ENCODE measurements at regions not wholly inside any gene's neighbourhood (a gene's known extent, or its start where the extent isn't known, plus 50 kb on each side); places are given as distances from the start of the nearest gene placed in this dataset.
"Not testable (repeated sequence)": the region's sequence is repeated elsewhere in the genome, so short reads cannot be mapped to it uniquely, and the experiment has no call there.

DNA sequence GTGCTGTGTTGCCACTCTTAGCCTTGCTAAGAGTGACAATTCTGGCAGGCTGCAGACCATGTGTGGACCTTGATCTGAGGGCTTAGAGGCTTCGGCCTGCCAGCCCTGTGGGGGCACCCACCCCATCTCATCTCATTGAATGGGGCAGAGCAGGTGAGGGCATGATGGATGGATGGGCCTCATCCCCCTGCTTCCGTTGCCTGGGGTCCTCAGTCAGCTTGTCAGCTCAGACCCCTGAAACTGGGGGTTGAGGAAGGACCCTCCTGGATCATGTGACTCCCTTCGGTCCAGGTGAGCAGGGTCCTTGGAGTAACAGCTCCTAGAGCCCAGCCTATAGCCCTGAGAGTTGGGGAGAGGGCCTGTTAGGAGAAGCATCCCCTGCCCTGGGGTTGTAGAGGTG lies 3076.8 kb downstream of the RPIA start:
- not testable (repeated sequence) for H3K27ac ChIP-seq
- WGBS, 2 donors, result 76 to 79% methylated on average over 2 to 3 of the region's 3 CpGs

DNA sequence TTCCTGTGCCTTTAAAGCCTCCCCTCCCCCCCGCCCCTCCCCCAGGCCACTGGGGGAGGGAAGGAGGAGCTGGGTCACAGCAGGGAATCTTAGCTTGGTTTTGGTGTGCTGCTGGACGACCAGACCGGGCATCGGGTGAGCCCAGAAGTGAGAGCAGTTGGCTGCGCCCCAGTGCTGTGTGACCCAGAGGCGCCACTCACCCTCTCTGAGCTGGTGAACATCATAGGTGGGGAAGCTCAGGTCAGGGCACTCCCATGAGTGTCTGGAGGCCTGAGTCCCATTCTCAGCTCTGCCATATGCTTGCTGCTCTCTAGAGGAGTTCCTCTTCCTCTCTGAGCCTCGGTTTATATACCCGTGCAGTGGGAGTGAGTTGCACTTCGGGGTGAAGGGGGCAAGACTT lies 3077.5 kb downstream of the RPIA start:
- DNase-seq (ENCODE audit: low spot score in 2 of 2); H3K36me3 ChIP-seq; H3K9me3 ChIP-seq; H3K27ac ChIP-seq; H3K27me3 ChIP-seq; H3K4me3 ChIP-seq; H3K4me1 ChIP-seq: not testable (repeated sequence)
- 65 to 92% methylated on average over 3 to 6 of the region's 9 CpGs for WGBS, 2 donors

More for the DNA sequence above, 3076.8 kb downstream of the RPIA start:
- not testable (repeated sequence) for H3K36me3 ChIP-seq; H3K27me3 ChIP-seq; DNase-seq (ENCODE audit: low spot score in 2 of 2); H3K4me1 ChIP-seq; H3K4me3 ChIP-seq; H3K9me3 ChIP-seq

DNA sequence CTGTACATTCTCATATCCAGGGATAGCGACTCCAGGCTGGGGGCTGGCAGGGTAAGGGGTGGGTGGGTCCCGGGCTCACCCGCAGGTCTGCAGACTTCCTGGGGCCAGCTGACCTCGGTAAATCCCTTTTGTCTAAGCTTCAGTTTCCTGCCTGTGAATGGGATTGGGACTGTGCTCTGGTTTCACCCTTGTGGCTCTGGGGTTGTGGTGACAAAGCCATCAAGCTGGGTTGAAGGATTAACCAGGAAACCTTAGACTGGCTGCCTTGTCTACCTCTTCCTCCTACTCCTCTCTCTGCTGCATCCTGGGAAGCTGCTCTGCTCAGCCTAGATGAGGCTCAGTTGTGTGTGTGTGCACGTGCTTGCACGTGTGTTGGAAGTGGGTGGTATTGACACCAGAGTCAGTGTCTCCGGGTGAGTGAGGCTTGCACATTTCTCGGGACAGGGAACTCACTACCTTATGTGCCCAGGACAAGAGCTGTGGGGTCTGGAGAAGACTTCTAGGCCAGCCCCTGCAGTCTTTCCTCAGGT lies 3078.6 kb downstream of the RPIA start:
- not testable (repeated sequence) for H3K4me3 ChIP-seq; DNase-seq (ENCODE audit: low spot score in 2 of 2); H3K9me3 ChIP-seq; H3K27me3 ChIP-seq; H3K27ac ChIP-seq; H3K4me1 ChIP-seq; H3K36me3 ChIP-seq
- 71 to 84% methylated on average over 3 to 4 of the region's 8 CpGs for WGBS, 2 donors

DNA sequence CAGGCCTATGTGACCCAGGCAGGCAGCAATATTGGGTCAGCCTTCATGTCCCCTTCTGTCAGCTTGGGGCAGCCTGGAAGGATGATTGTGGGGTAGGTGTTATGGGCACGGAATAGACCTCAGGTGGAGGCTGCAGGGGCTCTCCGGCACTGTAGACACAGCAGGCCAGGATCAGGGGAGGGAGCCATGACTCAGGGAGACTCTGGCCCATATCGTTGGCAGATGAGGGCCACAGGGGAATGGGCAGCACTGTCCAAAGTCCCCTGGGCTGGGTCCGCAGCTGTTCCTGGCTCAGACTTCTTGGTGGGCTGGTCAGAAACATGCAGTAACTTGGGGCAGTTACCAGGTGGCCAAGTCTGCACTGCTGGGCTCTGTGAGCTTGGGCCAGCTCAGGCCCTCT lies 3080.1 kb downstream of the RPIA start:
- not testable (repeated sequence) for H3K4me1 ChIP-seq
- WGBS, 2 donors, result 89% methylated on average over 4 of the region's 4 CpGs; no CpG with 5 or more reads in 1 of the 2 donors

DNA sequence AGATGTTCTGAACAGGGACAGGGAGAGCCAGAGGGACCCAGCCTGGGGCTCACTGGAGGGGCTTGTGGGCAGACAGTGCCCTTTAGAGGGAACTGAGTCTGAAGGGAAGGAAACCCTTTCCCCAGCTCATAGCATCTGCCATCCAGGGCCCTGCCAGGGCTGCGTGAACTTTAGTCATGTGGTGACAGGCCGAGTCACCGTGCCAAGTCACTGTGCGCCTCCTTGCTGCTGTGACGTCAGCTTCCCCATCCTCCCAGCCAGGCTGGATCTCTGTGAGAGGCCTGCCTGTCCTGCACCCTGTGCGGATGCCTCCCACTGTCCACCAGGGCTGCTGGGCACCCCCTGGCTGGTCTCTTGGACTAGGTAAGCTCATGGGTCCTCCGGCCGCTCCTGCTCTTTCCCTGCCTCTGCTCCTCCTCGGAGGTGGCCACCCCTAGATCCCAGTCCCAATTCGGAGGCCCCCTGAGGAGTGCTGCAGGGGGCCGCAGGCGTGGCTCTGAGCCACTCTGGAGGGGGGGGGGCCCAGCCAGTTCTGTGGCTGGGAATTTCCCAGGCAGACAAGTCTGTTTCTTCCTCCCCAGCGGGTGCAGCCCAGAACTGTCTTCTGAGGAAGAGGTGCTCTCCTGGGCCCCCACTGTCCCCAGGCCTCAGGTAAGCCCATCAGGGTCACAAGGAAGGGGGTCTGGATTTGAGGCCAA lies 3080.9 kb downstream of the RPIA start:
- not testable (repeated sequence) for H3K27ac ChIP-seq; H3K4me1 ChIP-seq; H3K9me3 ChIP-seq; H3K4me3 ChIP-seq; H3K27me3 ChIP-seq; H3K36me3 ChIP-seq; DNase-seq (ENCODE audit: low spot score in 2 of 2)
- WGBS, 2 donors, result 80 to 90% methylated on average over 5 to 11 of the region's 13 CpGs

More for the DNA sequence above, 3080.1 kb downstream of the RPIA start:
- not testable (repeated sequence) for H3K4me3 ChIP-seq; H3K36me3 ChIP-seq; H3K27ac ChIP-seq; H3K27me3 ChIP-seq; DNase-seq (ENCODE audit: low spot score in 2 of 2); H3K9me3 ChIP-seq

DNA sequence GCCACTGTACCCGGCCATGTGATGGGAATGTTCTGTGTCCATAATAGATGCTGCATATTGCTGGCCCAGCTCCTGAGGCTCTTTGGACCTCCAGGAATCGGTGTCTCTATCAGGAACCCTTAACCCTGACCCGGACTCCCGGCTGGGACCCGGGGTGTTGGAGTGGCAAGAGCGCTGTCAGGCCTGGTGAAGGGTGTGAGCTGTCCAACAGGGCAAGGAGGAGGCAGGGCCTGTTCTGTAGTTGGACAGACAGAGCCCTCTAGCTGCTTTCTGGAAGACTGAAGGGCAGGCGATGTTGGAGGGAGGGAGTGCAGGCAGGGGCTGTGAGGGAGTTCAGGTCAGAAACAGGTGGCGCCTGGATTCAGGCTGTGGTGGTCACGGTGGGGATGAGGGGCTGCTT lies 3082.3 kb downstream of the RPIA start:
- not testable (repeated sequence) for H3K4me3 ChIP-seq; H3K27me3 ChIP-seq; DNase-seq (ENCODE audit: low spot score in 2 of 2); H3K9me3 ChIP-seq; H3K4me1 ChIP-seq; H3K27ac ChIP-seq; H3K36me3 ChIP-seq
- 61 to 79% methylated on average over 4 to 8 of the region's 9 CpGs for WGBS, 2 donors

DNA sequence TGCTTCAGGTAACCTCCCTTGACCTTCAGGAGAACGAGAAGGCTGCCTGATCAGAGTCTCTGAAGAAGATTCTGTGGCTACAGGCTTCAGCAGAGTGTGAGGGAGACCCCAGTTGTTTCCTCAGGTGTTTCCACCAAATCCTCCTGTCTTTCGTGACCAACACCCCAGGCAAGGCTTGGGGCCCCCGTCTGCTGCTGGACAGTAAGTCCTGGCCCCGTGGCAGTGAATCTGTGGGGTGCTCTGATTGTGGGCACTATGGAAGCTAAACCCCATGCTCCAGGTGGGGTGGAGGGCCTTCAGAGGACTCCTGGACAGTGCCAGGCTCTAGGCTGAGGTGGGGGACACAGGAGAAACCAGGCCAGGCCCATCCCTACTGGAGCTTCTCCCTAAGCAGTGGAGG lies 3083.7 kb downstream of the RPIA start:
- H3K36me3 ChIP-seq; H3K4me3 ChIP-seq; H3K27ac ChIP-seq; H3K27me3 ChIP-seq; DNase-seq (ENCODE audit: low spot score in 2 of 2); H3K9me3 ChIP-seq; H3K4me1 ChIP-seq: not testable (repeated sequence)
- 73 to 78% methylated on average over 3 to 4 of the region's 4 CpGs for WGBS, 2 donors

DNA sequence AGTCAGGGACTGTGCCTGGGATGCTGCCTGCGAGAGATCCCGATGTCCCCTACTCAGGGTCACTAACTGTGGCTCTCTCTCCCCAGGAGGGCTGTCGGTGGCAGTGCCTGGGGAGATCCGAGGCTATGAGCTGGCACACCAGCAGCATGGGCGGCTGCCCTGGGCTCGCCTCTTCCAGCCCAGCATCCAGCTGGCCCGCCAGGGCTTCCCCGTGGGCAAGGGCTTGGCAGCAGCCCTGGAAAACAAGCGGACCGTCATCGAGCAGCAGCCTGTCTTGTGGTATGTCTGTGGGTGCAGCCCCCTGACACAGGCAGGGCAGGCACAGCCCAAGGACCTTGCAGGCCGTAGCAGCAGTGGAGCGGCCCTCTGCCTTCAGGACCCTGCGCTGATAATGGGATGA lies 3088.9 kb downstream of the RPIA start:
- H3K9me3 ChIP-seq, result peaks cover 0 to 17% (median 0%) of the 10 kb centered on the region in 4 donors
- DNase-seq (ENCODE audit: low spot score in 2 of 2); H3K36me3 ChIP-seq; H3K4me1 ChIP-seq; H3K4me3 ChIP-seq; H3K27ac ChIP-seq; H3K27me3 ChIP-seq: not testable (repeated sequence)
- 96 to 100% methylated on average over 2 to 7 of the region's 14 CpGs for WGBS, 2 donors

DNA sequence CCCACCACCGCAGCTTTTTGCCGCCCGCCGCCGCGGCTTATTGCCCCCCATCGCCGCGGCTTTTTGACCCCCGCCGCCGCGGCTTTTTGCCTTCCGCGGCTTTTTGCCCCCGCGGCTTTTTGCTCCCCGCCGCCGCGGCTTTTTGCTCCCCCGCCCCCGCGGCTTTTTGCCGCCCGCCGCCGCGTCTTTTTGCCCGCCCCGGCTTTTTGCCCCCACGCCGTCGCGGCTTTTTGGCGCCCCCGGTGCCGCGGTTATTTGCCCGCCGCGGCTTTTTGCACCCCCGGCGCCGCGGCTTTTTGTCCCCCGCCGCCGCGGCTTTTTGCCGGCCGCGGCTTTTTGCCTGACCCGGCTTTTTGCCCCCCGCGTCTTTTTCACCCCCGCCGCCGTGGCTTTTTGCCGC lies 3061.8 kb upstream of the TEKT4 start:
- not testable (repeated sequence) for H3K9me3 ChIP-seq; H3K4me1 ChIP-seq; H3K27me3 ChIP-seq; DNase-seq (ENCODE audit: low spot score in 2 of 2); H3K36me3 ChIP-seq; H3K27ac ChIP-seq
- 0% methylated on average over 13 of the region's 60 CpGs; no CpG with 5 or more reads in 1 of the 2 donors for WGBS, 2 donors
- H3K4me3 ChIP-seq, result peak overlapping the region in 1 of 4 donors; percentile 46
